Endometrium (tissue), 2 donors: ENCODE measurements at regions not wholly inside any gene's neighbourhood (a gene's known extent, or its start where the extent isn't known, plus 50 kb on each side); places are given as distances from the start of the nearest gene placed in this dataset.
"Not testable (repeated sequence)": the region's sequence is repeated elsewhere in the genome, so short reads cannot be mapped to it uniquely, and the experiment has no call there.

Experiments used
- FAIRE-seq: peaks from 2 replicates; lab custom pipeline; 2012; peaks lifted over from hg19 to GRCh38; lab: Jason Lieb, UNC
- donor health status: control.
- donor health status: control.

DNA sequence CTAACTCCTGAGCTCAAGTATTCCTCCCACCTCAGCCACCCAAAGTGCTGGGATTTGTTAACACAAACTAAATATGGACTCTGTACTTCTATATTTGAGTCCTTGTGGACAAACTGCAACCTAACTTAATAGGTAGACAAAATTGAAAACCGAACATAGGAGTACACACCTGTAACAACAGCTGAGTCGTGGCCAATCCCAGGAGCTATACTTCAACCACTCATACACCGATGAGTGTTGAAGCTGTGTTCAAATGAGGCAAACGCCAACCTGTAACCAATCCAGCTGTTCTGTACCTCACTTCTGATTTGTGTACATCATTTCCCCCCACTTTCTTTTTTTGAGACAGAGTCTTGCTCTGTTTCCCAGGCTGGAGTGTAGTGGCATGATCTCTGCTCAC is 471.5 kb upstream of the C16orf82 start:
- FAIRE-seq, result no peak

- not testable (repeated sequence) for FAIRE-seq
Observed at GRCh38 chr16:26596033-26596432, 470.7 kb upstream of the C16orf82 start.

DNA sequence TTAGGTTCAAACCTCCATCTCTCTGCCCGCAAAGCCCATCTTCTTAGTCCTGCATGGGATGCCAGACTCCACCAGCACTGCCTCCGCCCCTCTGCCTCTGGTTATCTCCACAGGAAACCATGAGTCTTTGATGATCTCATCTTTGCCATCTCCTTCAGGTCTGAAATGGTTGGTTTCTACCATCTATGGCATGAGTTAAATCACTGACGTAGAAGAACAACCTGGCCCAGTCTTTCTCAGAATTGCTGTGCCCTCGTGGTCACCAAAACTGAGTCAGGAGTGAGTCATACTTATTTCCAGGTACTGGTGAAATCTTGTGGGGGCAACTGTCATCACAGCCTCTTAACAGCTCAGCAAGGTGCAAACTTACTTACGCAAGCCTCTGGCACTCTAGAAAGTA is 468.7 kb upstream of the C16orf82 start:
- no peak for FAIRE-seq

- no peak for FAIRE-seq
Observed at GRCh38 chr16:26598998-26599784, 467.5 kb upstream of the C16orf82 start.

DNA sequence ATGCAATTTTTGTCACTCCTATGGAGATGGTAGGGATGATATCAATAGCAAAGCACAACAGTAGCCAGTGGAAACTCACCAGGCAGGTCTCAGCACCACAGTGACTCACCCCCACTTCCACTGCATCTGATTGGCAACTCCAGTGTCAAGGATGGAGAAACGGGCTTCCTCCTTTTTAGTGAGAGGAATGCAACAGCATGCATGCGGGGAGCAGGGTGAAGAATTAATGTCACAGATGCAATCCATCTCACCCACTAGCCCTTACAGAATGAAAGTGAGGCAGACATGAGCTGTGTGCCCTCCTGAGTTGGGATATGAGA is 467.0 kb upstream of the C16orf82 start:
- no peak for FAIRE-seq

DNA sequence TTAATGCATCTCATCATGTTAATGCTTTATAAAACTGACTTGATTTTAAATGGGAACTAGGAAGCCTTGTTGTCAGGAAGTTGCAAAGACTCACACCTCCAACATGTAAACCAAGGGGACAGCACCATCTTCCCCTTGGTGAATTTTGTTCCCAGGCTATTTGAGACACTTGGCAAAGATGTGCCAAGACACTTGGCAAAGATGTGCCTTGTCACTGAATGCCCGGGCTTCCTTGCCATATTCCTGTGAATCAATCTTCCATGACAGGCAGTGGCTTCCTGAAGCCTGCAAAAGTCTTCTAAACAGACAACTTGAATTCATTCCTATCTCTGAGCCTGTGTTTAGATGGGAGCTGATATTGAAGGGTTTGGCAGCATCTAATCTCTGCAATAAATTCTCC is 465.4 kb upstream of the C16orf82 start:
- FAIRE-seq, result no peak

GRCh38 chr16:26605626-26606271 is 461.0 kb upstream of the C16orf82 start:
- FAIRE-seq, result no peak

GRCh38 chr16:26606381-26607150 is 460.2 kb upstream of the C16orf82 start:
- FAIRE-seq, result no peak

DNA sequence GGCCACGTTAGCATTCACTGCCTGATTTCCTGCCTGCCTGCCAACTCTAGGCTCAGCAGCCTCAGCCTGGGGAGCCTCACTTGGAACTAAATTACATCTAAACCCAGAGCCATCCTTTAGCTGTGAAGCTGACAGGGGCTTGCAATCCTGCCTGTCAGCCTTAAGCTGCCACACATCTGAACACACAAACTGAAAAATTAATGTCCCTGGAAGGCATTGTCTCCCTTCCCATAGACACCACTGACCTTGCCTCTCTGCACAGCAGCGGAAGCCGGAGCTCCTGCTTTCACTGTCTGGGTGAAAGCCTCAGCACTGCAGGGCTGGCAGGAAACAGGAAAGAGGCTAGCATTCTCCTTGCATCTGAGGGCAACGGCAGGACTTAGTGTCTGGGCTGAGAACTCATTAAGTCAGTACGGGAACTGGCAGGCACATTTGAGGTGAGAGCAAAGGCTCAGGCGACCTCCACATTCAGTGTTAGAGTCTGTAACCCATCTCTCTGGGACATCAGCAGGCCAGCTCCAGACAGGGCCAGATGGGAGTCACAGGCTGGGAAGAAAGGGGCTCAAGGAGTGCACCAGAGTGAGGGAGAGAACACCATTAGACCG is 452.4 kb upstream of the C16orf82 start:
- no peak for FAIRE-seq

DNA sequence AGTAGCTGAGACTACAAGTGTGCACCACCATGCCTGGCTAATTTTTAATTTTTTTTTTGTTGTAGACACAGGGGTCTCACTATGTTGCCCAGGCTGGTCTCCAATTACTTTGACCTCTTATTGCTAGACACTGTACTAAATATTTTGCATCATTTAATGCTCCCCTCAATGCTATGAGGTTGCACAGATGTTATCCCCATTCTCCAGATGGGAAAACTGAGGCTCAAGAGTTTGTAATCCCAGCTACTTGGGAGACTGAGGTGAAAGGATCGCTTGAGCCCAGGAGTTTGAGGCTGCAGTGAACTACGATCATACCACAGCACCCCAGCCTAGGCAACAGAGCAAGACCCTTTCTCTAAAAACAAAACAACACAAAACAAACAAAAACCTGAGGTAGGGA is 443.3 kb upstream of the C16orf82 start:
- no peak for FAIRE-seq

GRCh38 chr16:26627958-26628357 is 438.8 kb upstream of the C16orf82 start:
- FAIRE-seq, result no peak

- not testable (repeated sequence) for FAIRE-seq
Observed at GRCh38 chr16:26631365-26631764, 435.4 kb upstream of the C16orf82 start.

DNA sequence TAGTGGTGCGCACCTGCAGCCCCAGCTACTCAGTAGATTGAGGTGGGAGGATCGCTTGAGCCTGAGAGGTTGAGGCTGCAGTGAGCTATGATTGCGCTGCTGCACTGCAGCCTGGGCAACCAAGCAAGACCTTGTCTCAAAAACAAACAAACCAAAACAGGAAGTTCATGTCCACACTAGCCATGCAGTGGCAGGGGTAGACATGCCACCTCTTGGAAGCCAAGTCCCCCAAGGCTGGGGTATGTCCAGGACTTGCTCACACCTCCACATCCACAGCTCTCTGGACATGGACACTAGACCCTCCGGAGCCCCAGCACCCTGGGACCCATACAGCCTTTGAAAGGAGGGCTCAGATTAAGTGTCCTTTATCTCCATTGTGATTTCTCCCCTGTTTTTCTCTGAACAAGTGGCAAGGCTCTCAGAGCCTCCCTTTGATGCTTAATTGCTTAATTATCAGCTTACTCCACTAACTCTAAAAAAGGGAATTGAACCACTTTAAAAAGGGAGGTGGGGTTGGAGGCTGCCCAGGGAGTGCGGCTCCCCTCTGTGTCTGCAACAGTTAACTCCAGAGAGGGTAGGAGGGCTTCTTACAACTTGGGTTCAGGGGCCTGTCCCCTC is 424.6 kb upstream of the C16orf82 start:
- no peak for FAIRE-seq

DNA sequence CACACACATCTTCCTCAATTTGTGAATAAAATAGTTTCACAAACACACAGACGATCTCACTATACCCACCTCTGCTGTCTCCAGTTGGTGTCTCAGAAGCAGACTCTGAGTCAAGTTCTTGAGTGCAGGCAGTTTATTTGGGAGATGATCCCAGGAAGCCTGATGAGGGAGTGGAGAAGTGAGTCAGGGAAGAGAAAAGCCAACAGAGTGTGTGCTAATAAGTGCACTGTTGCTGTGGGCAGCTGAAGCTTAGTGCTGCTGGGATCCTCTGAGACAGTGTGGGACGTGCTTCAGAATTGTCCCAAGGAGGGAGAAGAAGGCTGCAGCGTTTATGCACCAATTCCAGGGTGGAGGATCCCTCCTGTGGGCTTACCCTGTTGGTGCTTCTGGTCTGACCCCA is 423.2 kb upstream of the C16orf82 start:
- no peak for FAIRE-seq

- no peak for FAIRE-seq
Observed at GRCh38 chr16:26644912-26645543, 421.7 kb upstream of the C16orf82 start.

DNA sequence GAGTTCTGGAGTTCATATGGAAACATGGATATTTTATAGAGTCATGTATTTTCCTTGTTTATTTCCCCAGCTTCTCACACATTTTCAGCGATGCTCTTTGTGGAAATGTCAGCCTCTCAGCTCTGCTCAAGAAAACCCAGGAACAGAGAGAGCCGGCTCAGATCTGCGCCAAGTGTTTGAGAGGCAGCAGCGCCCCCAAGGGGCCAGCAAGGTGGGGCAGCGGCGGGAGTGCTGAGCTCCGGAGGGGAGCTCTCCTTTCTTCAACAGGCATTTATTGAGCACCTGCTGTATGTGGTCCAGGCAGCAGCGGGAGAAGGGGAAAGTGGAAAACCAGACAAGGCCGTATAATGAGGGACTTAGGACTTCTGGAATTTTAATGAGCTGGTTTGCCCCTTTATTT is 421.1 kb upstream of the C16orf82 start:
- no peak for FAIRE-seq

- FAIRE-seq, result no peak
Observed at GRCh38 chr16:26647870-26648269, 418.9 kb upstream of the C16orf82 start.

DNA sequence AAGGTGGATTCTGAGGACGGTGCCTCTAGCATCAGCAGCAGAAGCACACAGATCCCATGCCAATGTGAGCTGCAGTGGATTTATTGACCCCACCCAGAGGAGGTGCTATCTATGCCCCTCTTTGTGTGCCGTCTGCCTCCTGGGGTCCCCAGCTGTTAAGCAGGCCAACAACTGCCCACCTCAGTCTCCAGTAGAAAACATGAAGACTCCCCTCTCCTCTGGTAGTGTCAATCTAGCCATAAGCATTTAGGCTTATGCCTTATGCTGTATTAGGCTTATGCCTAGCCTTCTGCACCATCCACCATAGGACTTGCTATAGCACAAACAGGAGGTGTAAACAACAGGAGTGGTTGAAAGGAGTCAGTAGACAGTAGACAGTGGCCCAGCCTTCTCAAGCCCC is 417.9 kb upstream of the C16orf82 start:
- no peak for FAIRE-seq

DNA sequence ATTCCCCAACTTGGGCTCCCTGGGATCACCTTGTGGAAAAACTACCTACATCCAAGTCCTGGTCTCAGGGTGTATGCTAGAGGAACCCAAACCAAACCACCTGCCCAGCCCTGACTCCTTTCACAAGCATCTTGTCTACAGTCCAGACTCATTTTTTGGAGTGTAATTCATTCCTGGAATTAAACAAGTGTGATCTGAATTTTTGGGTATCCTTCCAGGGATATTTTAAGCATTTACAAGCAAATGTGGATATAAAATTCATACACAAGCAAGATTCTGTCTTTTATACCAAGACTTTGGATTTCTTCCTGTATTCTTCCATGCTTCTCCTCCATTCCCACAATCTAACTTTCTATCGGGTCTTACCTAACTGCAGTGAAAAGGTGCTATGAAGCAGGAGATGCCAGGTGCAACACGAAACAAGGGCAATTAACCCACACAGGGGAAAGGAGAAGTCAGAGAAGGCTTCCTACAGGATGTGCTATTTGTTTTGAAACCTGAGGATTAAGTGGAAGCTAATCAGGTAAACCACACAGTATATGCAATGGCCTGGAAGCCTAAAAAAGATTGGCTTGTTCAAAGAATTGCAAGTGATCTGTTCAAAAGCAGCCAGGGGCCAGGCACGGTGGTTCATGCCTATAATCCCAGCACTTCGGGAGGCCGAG is 417.2 kb upstream of the C16orf82 start:
- FAIRE-seq, result no peak

GRCh38 chr16:26651464-26651863 is 415.3 kb upstream of the C16orf82 start:
- FAIRE-seq, result no peak

GRCh38 chr16:26651884-26652283 is 414.8 kb upstream of the C16orf82 start:
- no peak for FAIRE-seq
